Esophagus (tissue), 2 donors: ENCODE measurements at regions not wholly inside any gene's neighbourhood (a gene's known extent, or its start where the extent isn't known, plus 50 kb on each side); places are given as distances from the start of the nearest gene placed in this dataset.

ENCODE experiments used
- H3K27ac ChIP-seq, 2 donors: one replicate each; pipeline ENCODE4 v1.5.1; 2013; ENCODE audit warnings: low read depth in 2 of 2, mild to moderate bottlenecking in 2 of 2, inconsistent platforms in 1 of 2, low read length in 1 of 2, moderate library complexity in 1 of 2
- H3K27me3 ChIP-seq, 2 donors: one replicate each; pipeline ENCODE4 v1.6.1; 2013; ENCODE audit warnings: low read length in 2 of 2, control low read depth in 1 of 2, mild to moderate bottlenecking in 1 of 2; ENCODE audit not compliant: insufficient read depth in 2 of 2, control insufficient read depth in 1 of 2
- H3K36me3 ChIP-seq, 2 donors: one replicate each; pipeline ENCODE4 v1.6.1; 2013; ENCODE audit warnings: low read length in 1 of 2; ENCODE audit not compliant: control insufficient read depth in 2 of 2, insufficient read depth in 2 of 2
- H3K4me1 ChIP-seq, 2 donors: one replicate each; pipeline ENCODE4 v1.6.1; 2013; ENCODE audit warnings: low read length in 1 of 2; ENCODE audit not compliant: control insufficient read depth in 2 of 2, insufficient read depth in 2 of 2
- H3K4me3 ChIP-seq, 2 donors: one replicate each; pipeline ENCODE4 v1.5.1; 2013; ENCODE audit warnings: low read length in 2 of 2, mild to moderate bottlenecking in 2 of 2, low read depth in 1 of 2, moderate library complexity in 1 of 2
- H3K9me3 ChIP-seq, 2 donors: one replicate each; pipeline ENCODE4 v1.6.1; 2013; ENCODE audit warnings: mild to moderate bottlenecking in 2 of 2, low read depth in 1 of 2, low read length in 1 of 2, moderate library complexity in 1 of 2; ENCODE audit not compliant: control insufficient read depth in 2 of 2, insufficient read depth in 1 of 2
- WGBS, 2 donors: extraction: QIAGEN DNeasy Blood & Tissue Kit; methylation state at CpG; one replicate each; pipeline ENCODE4 v1.1.7; 2013; 5-methylcytosine and 5-hydroxymethylcytosine counted together
- donor health status: healthy with polysubstance abuse.
- donor health status: Bipolar disorder and iron deficiency.

GRCh38 chr15:62846805-62847495 is 195.6 kb upstream of the TPM1 start:
- no peaks in the 10 kb centered on the region for H3K4me1 ChIP-seq
- no peaks in the 10 kb centered on the region for H3K36me3 ChIP-seq
- no peak overlapping the region for H3K27ac ChIP-seq
- H3K9me3 ChIP-seq: peaks cover 0 to 5% of the 10 kb centered on the region in 2 donors
- H3K4me3 ChIP-seq: no peak overlapping the region
- H3K27me3 ChIP-seq: no peaks in the 10 kb centered on the region
- 89 to 94% methylated on average over 8 of the region's 8 CpGs for WGBS, 2 donors

GRCh38 chr15:62847900-62848489 is 194.6 kb upstream of the TPM1 start:
- Histone ChIP-seq H3K9me3 (peaks cover 0 to 5% of the 10 kb centered on the region in 2 donors), H3K27ac (no peak overlapping the region), H3K4me1 (no peaks in the 10 kb centered on the region), H3K36me3 (no peaks in the 10 kb centered on the region), H3K4me3 (no peak overlapping the region), H3K27me3 (no peaks in the 10 kb centered on the region)
- WGBS, 2 donors: 73 to 77% methylated on average over 7 of the region's 7 CpGs

- H3K9me3 ChIP-seq: peaks cover 0 to 5% of the 10 kb centered on the region in 2 donors
- H3K36me3 ChIP-seq: no peaks in the 10 kb centered on the region
- 59 to 66% methylated on average over 5 of the region's 5 CpGs for WGBS, 2 donors
- no peak overlapping the region for H3K27ac ChIP-seq
- H3K4me1 ChIP-seq: no peaks in the 10 kb centered on the region
- H3K27me3 ChIP-seq: no peaks in the 10 kb centered on the region
- H3K4me3 ChIP-seq: no peak overlapping the region
Observed at GRCh38 chr15:62848632-62849050, 193.9 kb upstream of the TPM1 start.

- H3K27ac ChIP-seq: no peak overlapping the region
- peaks cover 0 to 5% of the 10 kb centered on the region in 2 donors for H3K9me3 ChIP-seq
- H3K4me1 ChIP-seq: no peaks in the 10 kb centered on the region
- H3K4me3 ChIP-seq: no peak overlapping the region
- WGBS, 2 donors: 69 to 82% methylated on average over 4 of the region's 4 CpGs
- no peaks in the 10 kb centered on the region for H3K27me3 ChIP-seq
- H3K36me3 ChIP-seq: no peaks in the 10 kb centered on the region
Observed at GRCh38 chr15:62849316-62850106, 193.0 kb upstream of the TPM1 start.

DNA sequence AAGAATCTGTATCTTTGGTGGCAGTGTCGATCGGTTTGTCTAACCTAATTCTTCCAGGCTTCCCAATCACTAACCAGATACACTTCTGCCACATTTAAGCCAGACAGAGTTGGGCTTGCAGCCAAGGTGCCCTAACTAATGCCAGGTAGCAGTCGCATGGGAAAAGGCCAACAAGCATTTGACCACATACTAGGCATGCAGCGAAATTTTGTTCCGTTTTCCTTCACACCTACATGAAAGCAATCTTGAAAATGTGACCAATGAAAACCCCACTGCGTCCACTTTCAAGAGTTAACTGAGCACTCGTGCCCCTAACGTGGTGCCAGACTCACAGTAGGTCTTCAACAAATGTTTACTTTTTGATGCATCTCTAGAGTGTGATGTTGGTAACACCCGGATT is 192.2 kb upstream of the TPM1 start:
- no peaks in the 10 kb centered on the region for H3K36me3 ChIP-seq
- no peak overlapping the region for H3K4me3 ChIP-seq
- H3K27me3 ChIP-seq: no peaks in the 10 kb centered on the region
- H3K27ac ChIP-seq: no peak overlapping the region
- H3K4me1 ChIP-seq: no peaks in the 10 kb centered on the region
- WGBS, 2 donors: 78 to 88% methylated on average over 9 of the region's 9 CpGs
- peaks cover 0 to 5% of the 10 kb centered on the region in 2 donors for H3K9me3 ChIP-seq

DNA sequence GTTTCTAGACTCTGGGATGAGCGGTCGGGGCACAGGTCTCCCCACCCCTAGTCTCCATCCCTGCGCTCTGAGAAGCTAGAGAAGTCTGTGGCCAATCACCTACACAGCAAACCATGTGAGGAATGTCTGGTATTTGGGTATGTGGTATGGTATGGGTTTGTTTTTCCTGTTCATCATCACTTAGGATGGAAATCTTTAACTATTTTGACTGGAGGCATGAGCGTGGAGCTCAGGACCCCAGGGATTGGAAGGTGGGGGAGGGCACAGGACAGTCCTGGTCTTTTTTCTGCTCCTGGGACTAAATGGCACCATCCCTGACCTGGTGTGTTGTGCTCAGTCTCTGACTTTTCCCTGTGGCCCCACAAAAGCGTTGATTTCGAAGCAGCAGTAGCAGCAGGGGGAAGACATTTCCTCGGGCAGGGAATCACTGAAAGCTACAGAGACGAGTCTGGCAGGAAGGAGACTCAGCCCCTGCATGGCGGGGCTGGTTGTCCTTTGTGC is 191.7 kb upstream of the TPM1 start:
- no peaks in the 10 kb centered on the region for H3K27me3 ChIP-seq
- H3K4me3 ChIP-seq: no peak overlapping the region
- H3K36me3 ChIP-seq: no peaks in the 10 kb centered on the region
- peaks cover 0 to 5% of the 10 kb centered on the region in 2 donors for H3K9me3 ChIP-seq
- no peak overlapping the region for H3K27ac ChIP-seq
- WGBS, 2 donors: 86 to 89% methylated on average over 9 of the region's 9 CpGs
- H3K4me1 ChIP-seq: no peaks in the 10 kb centered on the region

GRCh38 chr15:62853114-62853840 is 189.3 kb upstream of the TPM1 start:
- WGBS, 2 donors: 50 to 70% methylated on average over 5 of the region's 5 CpGs
- Histone ChIP-seq H3K4me1 (peaks cover 0 to 3% of the 10 kb centered on the region in 2 donors), H3K4me3 (no peak overlapping the region), H3K27me3 (no peaks in the 10 kb centered on the region), H3K27ac (no peak overlapping the region), H3K36me3 (no peaks in the 10 kb centered on the region), H3K9me3 (no peaks in the 10 kb centered on the region)

GRCh38 chr15:62853841-62854225 is 188.7 kb upstream of the TPM1 start:
- no peaks in the 10 kb centered on the region for H3K9me3 ChIP-seq
- H3K4me3 ChIP-seq: no peak overlapping the region
- no peak overlapping the region for H3K27ac ChIP-seq
- no peaks in the 10 kb centered on the region for H3K36me3 ChIP-seq
- H3K27me3 ChIP-seq: no peaks in the 10 kb centered on the region
- 45 to 55% methylated on average over 6 of the region's 6 CpGs for WGBS, 2 donors
- H3K4me1 ChIP-seq: peaks cover 0 to 3% of the 10 kb centered on the region in 2 donors

GRCh38 chr15:62854420-62855084 is 188.0 kb upstream of the TPM1 start:
- Histone ChIP-seq H3K27me3 (no peaks in the 10 kb centered on the region), H3K4me1 (peaks cover 0 to 3% of the 10 kb centered on the region in 2 donors), H3K4me3 (no peak overlapping the region), H3K9me3 (no peaks in the 10 kb centered on the region), H3K27ac (no peak overlapping the region), H3K36me3 (no peaks in the 10 kb centered on the region)
- WGBS, 2 donors: 87 to 90% methylated on average over 12 of the region's 12 CpGs
